A673 (cell line): ENCODE measurements at regions not wholly inside any gene's neighbourhood (a gene's known extent, or its start where the extent isn't known, plus 50 kb on each side); places are given as distances from the start of the nearest gene placed in this dataset.

Experiments
- EZH2 ChIP-seq: fragments of 200-600 bp; sonication (generic); IDR thresholded peaks from 2 replicates; pipeline ENCODE4 v1.6.1; 2017; ENCODE audit warnings: borderline replicate concordance, low read depth, mild to moderate bottlenecking, mixed read lengths, antibody characterized with exemption, low read length; ENCODE audit not compliant: poor library complexity, severe bottlenecking
- TF ChIP-seq, protein P1 (sequence below): fragments of 300-800, 200-600 bp; sonication (generic); conservative IDR thresholded peaks from 2 replicates; pipeline ENCODE4 v1.5.1; 2017; ENCODE audit warnings: low read depth, mild to moderate bottlenecking, antibody characterized with exemption, low read length, moderate library complexity, mixed read lengths

DNA sequence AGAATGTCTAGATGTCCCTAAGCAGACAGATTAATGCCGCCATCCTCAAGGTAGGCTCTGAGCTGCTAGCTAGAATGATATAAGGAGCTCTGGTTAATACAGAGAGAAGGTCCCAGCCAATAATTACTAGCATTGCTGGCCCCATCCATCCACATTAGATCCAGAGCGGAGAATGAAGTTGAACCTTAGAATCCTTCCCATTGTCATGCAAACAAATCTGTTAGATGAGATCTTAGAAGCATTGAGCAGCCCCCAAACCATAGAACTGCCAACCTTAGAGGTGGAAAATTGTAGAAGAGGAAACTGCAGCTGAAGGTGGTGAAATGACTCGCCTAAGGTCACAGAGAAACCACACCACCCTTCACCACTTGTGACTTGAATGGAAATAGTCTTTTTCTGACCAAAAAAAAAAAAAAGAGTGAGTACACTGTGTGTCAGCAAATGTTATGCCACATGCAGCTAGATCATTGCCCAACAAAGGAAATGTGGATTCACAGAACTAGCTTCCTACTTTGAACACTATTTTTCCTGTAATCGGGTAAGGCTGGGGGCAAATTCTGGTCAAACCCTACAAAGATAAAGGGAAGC lies 162.1 kb downstream of the SMIM20 start:
- TF ChIP-seq, protein P1, sequence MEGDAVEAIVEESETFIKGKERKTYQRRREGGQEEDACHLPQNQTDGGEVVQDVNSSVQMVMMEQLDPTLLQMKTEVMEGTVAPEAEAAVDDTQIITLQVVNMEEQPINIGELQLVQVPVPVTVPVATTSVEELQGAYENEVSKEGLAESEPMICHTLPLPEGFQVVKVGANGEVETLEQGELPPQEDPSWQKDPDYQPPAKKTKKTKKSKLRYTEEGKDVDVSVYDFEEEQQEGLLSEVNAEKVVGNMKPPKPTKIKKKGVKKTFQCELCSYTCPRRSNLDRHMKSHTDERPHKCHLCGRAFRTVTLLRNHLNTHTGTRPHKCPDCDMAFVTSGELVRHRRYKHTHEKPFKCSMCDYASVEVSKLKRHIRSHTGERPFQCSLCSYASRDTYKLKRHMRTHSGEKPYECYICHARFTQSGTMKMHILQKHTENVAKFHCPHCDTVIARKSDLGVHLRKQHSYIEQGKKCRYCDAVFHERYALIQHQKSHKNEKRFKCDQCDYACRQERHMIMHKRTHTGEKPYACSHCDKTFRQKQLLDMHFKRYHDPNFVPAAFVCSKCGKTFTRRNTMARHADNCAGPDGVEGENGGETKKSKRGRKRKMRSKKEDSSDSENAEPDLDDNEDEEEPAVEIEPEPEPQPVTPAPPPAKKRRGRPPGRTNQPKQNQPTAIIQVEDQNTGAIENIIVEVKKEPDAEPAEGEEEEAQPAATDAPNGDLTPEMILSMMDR, result no peak
- TF ChIP-seq EZH2, result no peak
